ENCODE measurements at regions not wholly inside any gene's neighbourhood (a gene's known extent, or its start where the extent isn't known, plus 50 kb on each side); places are given as distances from the start of the nearest gene placed in this dataset.

DNA sequence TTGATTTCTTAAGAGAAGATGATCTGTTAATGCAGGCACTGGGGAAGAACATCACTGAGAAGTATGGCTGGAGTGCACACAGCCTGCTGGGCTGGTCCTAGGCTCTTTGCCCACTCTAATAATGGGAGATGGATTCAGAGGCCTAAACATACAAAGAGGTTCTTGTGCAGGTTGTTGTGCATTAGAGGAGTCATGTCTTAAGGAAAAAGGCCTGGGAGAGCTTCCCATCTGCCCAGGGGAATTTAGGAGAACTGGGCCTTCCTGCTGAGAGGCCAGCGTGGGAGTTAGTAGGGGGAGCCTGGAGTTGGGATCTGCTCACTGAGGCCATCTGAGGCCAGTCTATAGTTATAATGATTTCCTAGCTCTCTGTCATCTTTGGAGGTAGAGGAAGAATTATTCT, 126.7 kb downstream of the TLR5 start:
- TF ChIP-seq POLR2A (IDR thresholded peaks at IDR 0.05; ENCODE audit: control extremely low read depth in 1 of 2, low read depth in 2 of 2, low read length in 2 of 2) (peak in 1 of 2 experiments; percentile 48; a peak in 2 of 3 replicates), CEBPB (IDR thresholded peaks at IDR 0.05; ENCODE audit: low read depth, low read length) (no peak), SUZ12 (IDR thresholded peaks at IDR 0.05; ENCODE audit: low read length) (no peak), MAFK (IDR thresholded peaks at IDR 0.05; ENCODE audit: low read depth, low read length) (no peak), TCF12 (IDR thresholded peaks at IDR 0.05; ENCODE audit: low read depth, low read length) (no peak)
- TF ChIP-seq, protein P1, sequence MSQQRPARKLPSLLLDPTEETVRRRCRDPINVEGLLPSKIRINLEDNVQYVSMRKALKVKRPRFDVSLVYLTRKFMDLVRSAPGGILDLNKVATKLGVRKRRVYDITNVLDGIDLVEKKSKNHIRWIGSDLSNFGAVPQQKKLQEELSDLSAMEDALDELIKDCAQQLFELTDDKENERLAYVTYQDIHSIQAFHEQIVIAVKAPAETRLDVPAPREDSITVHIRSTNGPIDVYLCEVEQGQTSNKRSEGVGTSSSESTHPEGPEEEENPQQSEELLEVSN (IDR thresholded peaks at IDR 0.05) = no peak
- TF ChIP-seq, protein P2, sequence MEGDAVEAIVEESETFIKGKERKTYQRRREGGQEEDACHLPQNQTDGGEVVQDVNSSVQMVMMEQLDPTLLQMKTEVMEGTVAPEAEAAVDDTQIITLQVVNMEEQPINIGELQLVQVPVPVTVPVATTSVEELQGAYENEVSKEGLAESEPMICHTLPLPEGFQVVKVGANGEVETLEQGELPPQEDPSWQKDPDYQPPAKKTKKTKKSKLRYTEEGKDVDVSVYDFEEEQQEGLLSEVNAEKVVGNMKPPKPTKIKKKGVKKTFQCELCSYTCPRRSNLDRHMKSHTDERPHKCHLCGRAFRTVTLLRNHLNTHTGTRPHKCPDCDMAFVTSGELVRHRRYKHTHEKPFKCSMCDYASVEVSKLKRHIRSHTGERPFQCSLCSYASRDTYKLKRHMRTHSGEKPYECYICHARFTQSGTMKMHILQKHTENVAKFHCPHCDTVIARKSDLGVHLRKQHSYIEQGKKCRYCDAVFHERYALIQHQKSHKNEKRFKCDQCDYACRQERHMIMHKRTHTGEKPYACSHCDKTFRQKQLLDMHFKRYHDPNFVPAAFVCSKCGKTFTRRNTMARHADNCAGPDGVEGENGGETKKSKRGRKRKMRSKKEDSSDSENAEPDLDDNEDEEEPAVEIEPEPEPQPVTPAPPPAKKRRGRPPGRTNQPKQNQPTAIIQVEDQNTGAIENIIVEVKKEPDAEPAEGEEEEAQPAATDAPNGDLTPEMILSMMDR (IDR thresholded peaks at IDR 0.05; ENCODE audit: control extremely low read depth in 1 of 3, insufficient read depth in 1 of 3, low read depth in 1 of 3, low read length in 3 of 3) = no peak
- TF ChIP-seq, protein P3, sequence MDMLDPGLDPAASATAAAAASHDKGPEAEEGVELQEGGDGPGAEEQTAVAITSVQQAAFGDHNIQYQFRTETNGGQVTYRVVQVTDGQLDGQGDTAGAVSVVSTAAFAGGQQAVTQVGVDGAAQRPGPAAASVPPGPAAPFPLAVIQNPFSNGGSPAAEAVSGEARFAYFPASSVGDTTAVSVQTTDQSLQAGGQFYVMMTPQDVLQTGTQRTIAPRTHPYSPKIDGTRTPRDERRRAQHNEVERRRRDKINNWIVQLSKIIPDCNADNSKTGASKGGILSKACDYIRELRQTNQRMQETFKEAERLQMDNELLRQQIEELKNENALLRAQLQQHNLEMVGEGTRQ (IDR thresholded peaks at IDR 0.05; ENCODE audit: low read length) = no peak
